T-cell (primary cell): ENCODE measurements at regions not wholly inside any gene's neighbourhood (a gene's known extent, or its start where the extent isn't known, plus 50 kb on each side); places are given as distances from the start of the nearest gene placed in this dataset.

Source experiments
- ATAC-seq, 4 experiments: fragments of 200-7000 bp in 3 of 4; fragments of 150-1000 bp in 1 of 4; cut with Tn5 transposase; replicated peaks in 1 of 4; 1 replicate in 3 of 4; 2 replicates in 1 of 4; pipeline ENCODE4 v1.10.0; 2021; ENCODE audit warnings: moderate library complexity in 3 of 4, mild to moderate bottlenecking in 2 of 4, moderate number of reproducible peaks in 1 of 4
- CTCF ChIA-PET, 2 donors: fragments of 300-600 bp; sonication (Branson Sonifier 250); formaldehyde crosslinking; loops; one replicate each; lab custom pipeline; 2022; ENCODE audit warnings: antibody characterized with exemption in 2 of 2; lab: Charles Lee
- POLR2A ChIA-PET, 2 donors: fragments of 300-600 bp; sonication (Branson Sonifier 250); formaldehyde crosslinking; loops; one replicate each; lab custom pipeline; 2022; ENCODE audit warnings: antibody characterized with exemption in 2 of 2; lab: Charles Lee
- DNase-seq, 35 experiments: peaks; one replicate each; pipeline versions ENCODE4 v3.0.0 to v3.0.0-alpha.2; 2013 to 2023
- H3K27ac ChIP-seq: one replicate; pipeline ENCODE4 v1.5.1; 2013; ENCODE audit warnings: low read length
- H3K27me3 ChIP-seq, 2 experiments: replicated peaks in 1 of 2; 1 replicate in 1 of 2; 2 replicates in 1 of 2; pipeline versions ENCODE4 v1.6.1 to v1.7.0; 2013; ENCODE audit warnings: low read length in 1 of 2, mixed read lengths in 1 of 2; ENCODE audit not compliant: control insufficient read depth in 2 of 2, insufficient read depth in 2 of 2; ENCODE audit errors: extremely low read depth in 1 of 2
- H3K36me3 ChIP-seq, 2 donors: 1 replicate in 1 of 2; 2 replicates in 1 of 2; pipeline versions ENCODE4 v1.6.1 to v1.7.0; 2013; ENCODE audit warnings: low read length in 1 of 2; ENCODE audit not compliant: control insufficient read depth in 2 of 2, insufficient read depth in 1 of 2; ENCODE audit errors: extremely low read depth in 1 of 2
- H3K4me1 ChIP-seq, 2 experiments: 1 replicate in 1 of 2; 2 replicates in 1 of 2; pipeline versions ENCODE4 v1.6.1 to v1.7.0; 2013; ENCODE audit warnings: low read length in 2 of 2, mixed read lengths in 1 of 2; ENCODE audit not compliant: insufficient read depth in 2 of 2, control insufficient read depth in 1 of 2; ENCODE audit errors: extremely low read depth in 1 of 2
- H3K4me3 ChIP-seq, 2 donors: 1 replicate in 1 of 2; 2 replicates in 1 of 2; pipeline versions ENCODE4 v1.5.1 to v1.7.0; 2013; ENCODE audit warnings: mild to moderate bottlenecking in 2 of 2, low read length in 1 of 2, moderate library complexity in 1 of 2; ENCODE audit not compliant: control insufficient read depth in 1 of 2; ENCODE audit errors: extremely low read depth in 1 of 2
- H3K9me3 ChIP-seq: 2 replicates; pipeline ENCODE4 v1.7.0; 2013
- H3K27ac Mint-ChIP-seq, 2 donors: one replicate each; pipeline ENCODE4 v1.8.0; 2020 to 2021; ENCODE audit warnings: mild to moderate bottlenecking in 2 of 2, mixed read lengths in 2 of 2
- H3K27me3 Mint-ChIP-seq, 2 donors: one replicate each; pipeline ENCODE4 v1.8.0; 2021 to 2022; ENCODE audit warnings: mixed read lengths in 2 of 2
- H3K36me3 Mint-ChIP-seq: one replicate; pipeline ENCODE4 v1.8.0; 2021; ENCODE audit warnings: mixed read lengths
- H3K4me1 Mint-ChIP-seq, 3 donors: one replicate each; pipeline ENCODE4 v1.8.0; 2020 to 2022; ENCODE audit warnings: mixed read lengths in 3 of 3, mild to moderate bottlenecking in 1 of 3
- H3K4me3 Mint-ChIP-seq, 3 donors: one replicate each; pipeline ENCODE4 v1.8.0; 2020 to 2022; ENCODE audit warnings: mild to moderate bottlenecking in 3 of 3, mixed read lengths in 3 of 3, moderate library complexity in 3 of 3
- H3K9me3 Mint-ChIP-seq, 3 donors: one replicate each; pipeline ENCODE4 v1.8.0; 2020 to 2022; ENCODE audit warnings: mixed read lengths in 3 of 3
- WGBS: methylation state at CpG from one replicate; pipeline ENCODE4 v1.1.5; 2013; ENCODE audit warnings: missing lambda C conversion rate; ENCODE audit not compliant: insufficient coverage; 5-methylcytosine and 5-hydroxymethylcytosine counted together

DNA sequence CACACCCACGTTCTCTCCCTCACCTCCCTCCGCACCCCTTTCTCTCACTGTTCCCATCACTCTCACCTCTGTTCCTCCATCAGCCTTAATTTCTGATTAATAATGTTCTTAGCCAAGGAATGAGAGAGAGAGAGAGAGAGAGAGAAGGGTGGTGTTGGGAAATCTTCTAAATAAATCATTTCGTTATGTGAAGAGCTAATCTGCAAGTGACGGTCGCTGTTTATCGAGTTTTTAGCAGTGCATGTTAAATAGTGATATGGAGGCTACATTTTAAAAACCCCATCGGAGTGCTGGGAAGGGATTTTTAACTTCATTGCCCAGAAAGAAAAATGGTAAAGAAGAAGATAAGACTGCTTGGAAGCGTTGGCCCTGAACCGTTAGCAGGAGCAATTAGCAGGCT is 203.3 kb upstream of the LHX5 start:
- 75% methylated on average over 7 of the region's 9 CpGs for WGBS
- no peaks in the 10 kb centered on the region for H3K36me3 ChIP-seq
- no peak overlapping the region for H3K27ac ChIP-seq
- ChIA-PET CTCF (no interaction called here), POLR2A (no interaction called here)
- peaks cover 2 to 19% of the 10 kb centered on the region in 2 experiments for H3K27me3 ChIP-seq
- no peaks in the 10 kb centered on the region for H3K9me3 Mint-ChIP-seq
- H3K27me3 Mint-ChIP-seq, result peaks cover 22 to 26% of the 10 kb centered on the region in 2 donors
- H3K4me3 Mint-ChIP-seq, result no peak overlapping the region
- no peaks in the 10 kb centered on the region for H3K4me1 ChIP-seq
- no peak for ATAC-seq
- H3K4me1 Mint-ChIP-seq, result no peaks in the 10 kb centered on the region
- H3K4me3 ChIP-seq, result no peak overlapping the region
- no peaks in the 10 kb centered on the region for H3K9me3 ChIP-seq
- no peak for DNase-seq
- no peak overlapping the region for H3K27ac Mint-ChIP-seq
- H3K36me3 Mint-ChIP-seq, result no peaks in the 10 kb centered on the region

DNA sequence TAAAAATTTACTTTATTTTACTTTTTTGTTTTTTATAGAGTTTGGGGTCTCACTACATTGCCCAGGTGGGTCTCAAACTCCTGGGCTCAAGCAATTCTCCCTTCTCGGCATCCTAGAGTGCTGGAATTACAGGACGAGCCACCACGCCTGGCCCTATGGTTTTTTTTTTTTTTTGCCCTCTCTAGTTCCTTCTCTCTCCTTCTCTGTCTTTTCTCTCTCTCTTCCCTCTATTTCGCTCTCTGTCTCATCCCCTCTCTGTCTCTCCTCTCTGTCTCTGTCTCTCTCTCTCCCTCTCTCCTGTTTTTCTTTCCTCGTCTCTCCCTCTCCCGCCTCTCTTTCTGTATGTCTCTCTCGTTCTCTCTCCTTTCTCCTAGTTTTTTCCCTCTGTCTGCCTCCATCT is 202.6 kb upstream of the LHX5 start:
- H3K27ac ChIP-seq, result no peak overlapping the region
- Mint-ChIP-seq H3K27me3 (peaks cover 27 to 33% of the 10 kb centered on the region in 2 donors), H3K4me3 (no peak overlapping the region), H3K4me1 (no peaks in the 10 kb centered on the region), H3K36me3 (no peaks in the 10 kb centered on the region), H3K9me3 (no peaks in the 10 kb centered on the region), H3K27ac (no peak overlapping the region)
- WGBS, result 83% methylated on average over 7 of the region's 7 CpGs
- H3K27me3 ChIP-seq, result peaks cover 2 to 25% of the 10 kb centered on the region in 2 experiments
- ChIA-PET CTCF (no interaction called here), POLR2A (no interaction called here)
- H3K9me3 ChIP-seq, result no peaks in the 10 kb centered on the region
- no peak overlapping the region for H3K4me3 ChIP-seq
- ATAC-seq (no peak), DNase-seq (no peak)
- H3K4me1 ChIP-seq, result no peaks in the 10 kb centered on the region
- no peaks in the 10 kb centered on the region for H3K36me3 ChIP-seq

DNA sequence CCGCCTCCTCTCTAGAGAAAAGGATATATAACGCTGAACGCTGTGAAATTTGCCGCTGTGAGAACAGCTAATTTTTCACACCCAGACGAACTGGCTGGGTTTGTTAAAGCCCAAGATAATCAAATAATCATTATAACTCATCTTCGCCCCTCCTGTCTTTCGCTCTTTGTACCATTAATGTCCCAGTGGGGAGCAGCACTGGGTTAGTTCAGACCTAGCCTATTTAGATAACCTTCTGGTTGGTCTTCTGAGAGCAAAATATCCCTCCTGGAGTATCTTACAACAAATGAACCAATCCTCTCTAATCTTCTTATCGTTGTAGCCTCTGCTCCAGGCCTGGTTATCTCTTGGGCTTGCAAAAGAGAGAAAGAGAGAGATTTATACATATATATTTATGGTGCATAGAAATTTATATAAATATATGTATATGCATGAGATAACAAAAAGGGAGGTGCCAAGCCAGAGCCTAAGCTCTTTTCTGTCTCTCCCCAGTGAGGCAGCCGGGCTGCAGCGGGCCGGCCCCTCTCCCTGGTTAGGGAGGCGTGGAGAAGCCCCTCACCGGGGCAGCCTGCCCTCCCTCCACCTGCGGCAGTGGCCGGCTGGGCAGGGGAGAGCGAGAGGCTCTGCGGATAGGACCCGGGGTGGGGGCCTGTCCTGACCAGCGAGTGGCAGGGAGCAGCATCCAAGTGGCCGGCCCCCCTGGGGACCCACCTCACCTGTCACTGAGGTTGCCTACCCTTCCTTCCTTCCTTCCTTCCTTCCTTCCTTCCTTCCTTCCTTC is 202.0 kb upstream of the LHX5 start:
- Mint-ChIP-seq H3K4me3 (no peak overlapping the region), H3K4me1 (no peaks in the 10 kb centered on the region), H3K27ac (no peak overlapping the region), H3K36me3 (no peaks in the 10 kb centered on the region), H3K9me3 (no peaks in the 10 kb centered on the region), H3K27me3 (peaks cover 27 to 37% of the 10 kb centered on the region in 2 donors)
- no peak overlapping the region for H3K27ac ChIP-seq
- H3K36me3 ChIP-seq, result no peaks in the 10 kb centered on the region
- DNase-seq, result no peak
- H3K27me3 ChIP-seq, result peaks cover 2 to 25% of the 10 kb centered on the region in 2 experiments
- no peaks in the 10 kb centered on the region for H3K4me1 ChIP-seq
- H3K9me3 ChIP-seq, result no peaks in the 10 kb centered on the region
- ChIA-PET CTCF (no interaction called here), POLR2A (no interaction called here)
- ATAC-seq, result no peak
- H3K4me3 ChIP-seq, result no peak overlapping the region
- 76% methylated on average over 13 of the region's 20 CpGs for WGBS

DNA sequence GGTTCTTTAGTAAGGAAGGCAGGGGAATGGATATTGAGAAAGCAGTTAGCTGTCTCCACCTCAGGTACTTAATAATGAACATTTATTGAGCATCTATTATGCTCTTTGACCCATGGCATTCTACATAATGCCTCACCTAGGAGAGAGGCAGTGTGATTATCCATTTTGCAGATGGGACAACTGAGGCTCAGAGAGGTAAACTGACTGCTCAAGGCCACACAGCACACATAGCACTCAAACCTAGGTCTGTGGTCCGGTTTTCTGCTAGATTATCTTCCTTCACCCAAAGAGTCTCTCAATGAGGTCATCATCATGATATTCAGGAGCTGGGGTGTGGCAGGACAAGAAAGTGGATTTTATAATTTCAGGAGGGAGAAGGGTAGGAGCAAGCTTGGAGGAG is 199.1 kb upstream of the LHX5 start:
- Histone ChIP-seq H3K27me3 (peaks cover 2 to 43% of the 10 kb centered on the region in 2 experiments), H3K4me3 (no peak overlapping the region), H3K27ac (no peak overlapping the region), H3K36me3 (no peaks in the 10 kb centered on the region), H3K4me1 (no peaks in the 10 kb centered on the region), H3K9me3 (no peaks in the 10 kb centered on the region)
- ATAC-seq, result no peak
- Mint-ChIP-seq H3K4me3 (no peak overlapping the region), H3K4me1 (no peaks in the 10 kb centered on the region), H3K27me3 (peaks cover 32 to 46% of the 10 kb centered on the region in 2 donors), H3K9me3 (no peaks in the 10 kb centered on the region), H3K27ac (no peak overlapping the region), H3K36me3 (no peaks in the 10 kb centered on the region)
- ChIA-PET CTCF (no interaction called here), POLR2A (no interaction called here)
- WGBS, result no CpG with 5 or more reads among the region's 1 CpG
- DNase-seq, result no peak

DNA sequence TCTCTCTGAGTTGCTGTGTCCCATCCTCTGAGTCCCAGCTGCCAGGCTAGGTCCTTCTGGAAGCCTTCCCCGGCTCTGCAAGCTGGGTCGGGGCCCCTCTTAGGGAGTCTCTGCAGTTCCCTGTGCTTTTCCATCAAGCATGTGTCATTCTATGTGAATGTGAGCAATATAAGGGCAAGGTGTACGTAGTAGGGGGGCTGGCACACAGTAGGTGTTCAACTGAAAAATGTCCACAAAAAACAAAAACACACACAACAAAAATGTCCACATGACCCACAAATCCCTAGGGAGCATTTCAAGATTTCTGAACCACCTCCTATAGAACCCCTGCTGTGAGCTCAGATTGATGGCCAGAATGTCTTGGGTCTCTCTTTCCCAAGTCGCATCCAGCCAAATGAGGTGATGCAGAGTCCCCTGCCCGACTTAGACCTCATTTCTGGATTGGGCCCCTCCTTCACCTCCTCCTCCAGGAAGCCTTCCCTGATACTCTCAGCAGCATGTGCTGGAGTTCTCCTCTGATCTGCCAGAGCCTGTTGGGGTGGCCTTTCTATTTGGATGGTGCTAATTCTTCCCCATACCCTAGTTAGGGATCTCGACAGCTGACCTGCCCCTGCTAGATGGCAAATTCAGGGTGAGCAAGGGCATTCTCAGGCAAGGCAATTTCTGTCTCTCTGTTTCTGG is 196.1 kb upstream of the LHX5 start:
- Mint-ChIP-seq H3K27me3 (peaks cover 39 to 49% of the 10 kb centered on the region in 2 donors), H3K27ac (no peak overlapping the region), H3K4me1 (no peaks in the 10 kb centered on the region), H3K9me3 (no peaks in the 10 kb centered on the region), H3K4me3 (no peak overlapping the region), H3K36me3 (no peaks in the 10 kb centered on the region)
- no peaks in the 10 kb centered on the region for H3K9me3 ChIP-seq
- WGBS, result 78% methylated on average over 3 of the region's 6 CpGs
- no peak for DNase-seq
- POLR2A ChIA-PET, result no interaction called here
- no peak for ATAC-seq
- no peaks in the 10 kb centered on the region for H3K4me1 ChIP-seq
- H3K27me3 ChIP-seq, result peaks cover 2 to 42% of the 10 kb centered on the region in 2 experiments
- H3K27ac ChIP-seq, result no peak overlapping the region
- no peaks in the 10 kb centered on the region for H3K36me3 ChIP-seq
- CTCF ChIA-PET, result no interaction called here
- H3K4me3 ChIP-seq, result no peak overlapping the region

DNA sequence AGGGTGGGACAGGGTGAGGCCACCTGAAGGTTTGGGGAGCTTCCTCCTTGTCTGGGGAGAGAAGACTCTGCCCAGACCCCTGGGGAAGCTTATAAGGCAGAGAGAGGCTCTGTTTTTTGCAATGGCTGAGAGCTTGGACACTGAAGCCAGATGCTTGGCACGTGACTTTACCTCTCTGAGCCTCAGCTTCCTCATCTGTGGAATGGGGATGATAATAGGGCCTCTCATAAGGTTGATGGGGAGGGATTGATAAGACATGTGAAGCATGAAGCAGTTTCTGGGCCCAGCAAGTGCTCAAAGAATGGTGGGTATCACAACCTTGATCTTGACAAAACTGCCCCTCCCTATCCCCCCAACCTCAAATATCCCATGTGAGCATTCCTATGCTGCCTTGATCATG is 195.4 kb upstream of the LHX5 start:
- Histone ChIP-seq H3K4me1 (no peaks in the 10 kb centered on the region), H3K9me3 (no peaks in the 10 kb centered on the region), H3K27me3 (peaks cover 2 to 42% of the 10 kb centered on the region in 2 experiments), H3K27ac (no peak overlapping the region), H3K36me3 (no peaks in the 10 kb centered on the region), H3K4me3 (no peak overlapping the region)
- no peaks in the 10 kb centered on the region for H3K9me3 Mint-ChIP-seq
- H3K27ac Mint-ChIP-seq, result no peak overlapping the region
- ATAC-seq, result no peak
- no peak for DNase-seq
- no peak overlapping the region for H3K4me3 Mint-ChIP-seq
- H3K27me3 Mint-ChIP-seq, result peaks cover 39 to 50% of the 10 kb centered on the region in 2 donors
- no peaks in the 10 kb centered on the region for H3K4me1 Mint-ChIP-seq
- ChIA-PET CTCF (no interaction called here), POLR2A (no interaction called here)
- H3K36me3 Mint-ChIP-seq, result no peaks in the 10 kb centered on the region
- no CpG with 5 or more reads among the region's 1 CpG for WGBS
